ENCODE measurements at regions not wholly inside any gene's neighbourhood (a gene's known extent, or its start where the extent isn't known, plus 50 kb on each side); places are given as distances from the start of the nearest gene placed in this dataset.

- no peak overlapping the region for H3K4me3 Mint-ChIP-seq
- no peak overlapping the region for H3K27ac ChIP-seq (ENCODE audit: low read length)
- no peaks in the 10 kb centered on the region for H3K27me3 ChIP-seq (ENCODE audit: control insufficient read depth, insufficient read depth, low read length)
- intact Hi-C loops (cut with micrococcal nuclease) = no loop called here
- no peak for ATAC-seq
- peaks cover 0 to 3% of the 10 kb centered on the region in 2 donors for H3K9me3 Mint-ChIP-seq
- DNase-seq = no peak
- H3K27ac Mint-ChIP-seq = no peak overlapping the region
- H3K36me3 ChIP-seq (ENCODE audit: control insufficient read depth, insufficient read depth, low read length) = no peaks in the 10 kb centered on the region
- H3K4me1 ChIP-seq (ENCODE audit: control insufficient read depth, insufficient read depth, low read length) = no peaks in the 10 kb centered on the region
- no peaks in the 10 kb centered on the region for H3K9me3 ChIP-seq (ENCODE audit: control insufficient read depth, insufficient read depth, low read length)
- H3K27me3 Mint-ChIP-seq (ENCODE audit: low read depth in 2 of 2) = peaks cover 3 to 8% of the 10 kb centered on the region in 2 donors
- H3K4me1 Mint-ChIP-seq = no peaks in the 10 kb centered on the region
- TF ChIP-seq CTCF (IDR thresholded peaks at IDR 0.05) = no peak
- no peaks in the 10 kb centered on the region for H3K36me3 Mint-ChIP-seq
- no peak overlapping the region for H3K4me3 ChIP-seq (ENCODE audit: low read length)
- 91% methylated on average over 2 of the region's 2 CpGs for WGBS (ENCODE audit: insufficient coverage)
Measured at GRCh38 chr3:54056521-54056920, 65.8 kb upstream of the CACNA2D3 start.

- H3K9me3 ChIP-seq (ENCODE audit: control insufficient read depth, insufficient read depth, low read length) = no peaks in the 10 kb centered on the region
- no peaks in the 10 kb centered on the region for H3K36me3 Mint-ChIP-seq
- H3K4me1 ChIP-seq (ENCODE audit: control insufficient read depth, insufficient read depth, low read length) = no peaks in the 10 kb centered on the region
- no peaks in the 10 kb centered on the region for H3K4me1 Mint-ChIP-seq
- no peaks in the 10 kb centered on the region for H3K36me3 ChIP-seq (ENCODE audit: control insufficient read depth, insufficient read depth, low read length)
- TF ChIP-seq CTCF (IDR thresholded peaks at IDR 0.05) = no peak
- H3K27ac ChIP-seq (ENCODE audit: low read length) = no peak overlapping the region
- ATAC-seq (no peak), DNase-seq (no peak)
- peaks cover 0 to 2% of the 10 kb centered on the region in 2 donors for H3K9me3 Mint-ChIP-seq
- H3K27ac Mint-ChIP-seq = no peak overlapping the region
- no peaks in the 10 kb centered on the region for H3K27me3 ChIP-seq (ENCODE audit: control insufficient read depth, insufficient read depth, low read length)
- H3K4me3 ChIP-seq (ENCODE audit: low read length) = no peak overlapping the region
- H3K27me3 Mint-ChIP-seq (ENCODE audit: low read depth in 2 of 2) = peaks cover 3 to 16% of the 10 kb centered on the region in 2 donors
- 89% methylated on average over 4 of the region's 4 CpGs for WGBS (ENCODE audit: insufficient coverage)
- intact Hi-C loops (cut with micrococcal nuclease) = no loop called here
- no peak overlapping the region for H3K4me3 Mint-ChIP-seq
Measured at GRCh38 chr3:54053882-54054281, 68.5 kb upstream of the CACNA2D3 start.

DNA sequence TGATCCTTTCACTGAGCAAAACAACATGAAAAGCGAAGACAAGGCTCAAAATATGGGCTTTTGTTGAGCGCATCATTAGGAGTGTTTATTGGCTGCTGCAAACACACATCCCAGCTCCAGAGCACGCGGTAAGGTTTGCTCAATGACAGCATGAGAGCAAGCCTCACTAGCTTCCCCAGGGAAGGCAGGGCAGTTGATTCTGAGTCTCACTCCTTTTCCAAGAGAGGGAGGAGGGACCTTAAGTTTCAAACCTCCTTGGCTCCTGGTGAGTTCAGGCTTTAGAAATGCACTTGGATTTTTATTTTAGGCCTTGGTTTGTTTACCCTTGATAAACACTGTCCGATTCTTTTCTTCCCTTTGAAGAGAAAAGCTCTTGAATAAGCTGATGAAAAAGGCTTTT, 69.1 kb upstream of the CACNA2D3 start:
- Histone ChIP-seq H3K9me3 (ENCODE audit: control insufficient read depth, insufficient read depth, low read length) (no peaks in the 10 kb centered on the region), H3K27me3 (ENCODE audit: control insufficient read depth, insufficient read depth, low read length) (no peaks in the 10 kb centered on the region), H3K4me3 (ENCODE audit: low read length) (no peak overlapping the region), H3K36me3 (ENCODE audit: control insufficient read depth, insufficient read depth, low read length) (no peaks in the 10 kb centered on the region), H3K27ac (ENCODE audit: low read length) (no peak overlapping the region), H3K4me1 (ENCODE audit: control insufficient read depth, insufficient read depth, low read length) (no peaks in the 10 kb centered on the region)
- Mint-ChIP-seq H3K27ac (no peak overlapping the region), H3K36me3 (no peaks in the 10 kb centered on the region), H3K27me3 (ENCODE audit: low read depth in 2 of 2) (peaks cover 3 to 16% of the 10 kb centered on the region in 2 donors), H3K4me1 (no peaks in the 10 kb centered on the region), H3K4me3 (no peak overlapping the region), H3K9me3 (no peaks in the 10 kb centered on the region)
- DNase-seq = no peak
- intact Hi-C loops (cut with micrococcal nuclease) = no loop called here
- TF ChIP-seq CTCF (IDR thresholded peaks at IDR 0.05) = no peak
- 83% methylated on average over 5 of the region's 5 CpGs for WGBS (ENCODE audit: insufficient coverage)
- no peak for ATAC-seq

DNA sequence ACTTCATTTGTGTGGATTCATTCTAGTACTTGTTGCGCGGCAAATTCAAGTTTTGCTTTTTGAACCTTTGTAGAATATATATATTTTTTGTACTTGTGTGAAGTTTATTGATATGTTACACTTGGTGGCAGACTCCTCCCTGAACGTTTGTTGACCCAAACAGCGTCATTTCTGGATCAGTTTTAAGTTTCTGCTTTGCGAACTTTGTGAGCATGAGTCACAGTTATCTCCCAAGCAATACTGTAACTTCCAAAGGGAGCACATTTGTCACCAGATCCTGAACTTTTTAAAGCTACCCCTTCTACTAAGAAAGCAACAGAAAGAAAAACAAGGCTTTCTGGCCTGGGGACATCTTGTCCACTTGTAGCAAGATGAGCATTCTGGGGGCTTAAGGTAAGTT, 74.8 kb upstream of the CACNA2D3 start:
- Mint-ChIP-seq H3K4me3 (no peak overlapping the region), H3K4me1 (no peaks in the 10 kb centered on the region), H3K27me3 (ENCODE audit: low read depth in 2 of 2) (peaks cover 5 to 8% of the 10 kb centered on the region in 2 donors), H3K36me3 (no peaks in the 10 kb centered on the region), H3K9me3 (no peaks in the 10 kb centered on the region), H3K27ac (no peak overlapping the region)
- DNase-seq (no peak), ATAC-seq (no peak)
- Histone ChIP-seq H3K27me3 (ENCODE audit: control insufficient read depth, insufficient read depth, low read length) (no peaks in the 10 kb centered on the region), H3K27ac (ENCODE audit: low read length) (no peak overlapping the region), H3K4me3 (ENCODE audit: low read length) (no peak overlapping the region), H3K9me3 (ENCODE audit: control insufficient read depth, insufficient read depth, low read length) (no peaks in the 10 kb centered on the region), H3K4me1 (ENCODE audit: control insufficient read depth, insufficient read depth, low read length) (no peaks in the 10 kb centered on the region), H3K36me3 (ENCODE audit: control insufficient read depth, insufficient read depth, low read length) (no peaks in the 10 kb centered on the region)
- intact Hi-C loops (cut with micrococcal nuclease) = no loop called here
- 80% methylated on average over 5 of the region's 5 CpGs for WGBS (ENCODE audit: insufficient coverage)
- no peak for TF ChIP-seq CTCF (IDR thresholded peaks at IDR 0.05)

Data from natural killer cell (primary cell).